ENCODE measurements at regions not wholly inside any gene's neighbourhood (a gene's known extent, or its start where the extent isn't known, plus 50 kb on each side); places are given as distances from the start of the nearest gene placed in this dataset.
"Not testable (repeated sequence)": the region's sequence is repeated elsewhere in the genome, so short reads cannot be mapped to it uniquely, and the experiment has no call there.

DNA sequence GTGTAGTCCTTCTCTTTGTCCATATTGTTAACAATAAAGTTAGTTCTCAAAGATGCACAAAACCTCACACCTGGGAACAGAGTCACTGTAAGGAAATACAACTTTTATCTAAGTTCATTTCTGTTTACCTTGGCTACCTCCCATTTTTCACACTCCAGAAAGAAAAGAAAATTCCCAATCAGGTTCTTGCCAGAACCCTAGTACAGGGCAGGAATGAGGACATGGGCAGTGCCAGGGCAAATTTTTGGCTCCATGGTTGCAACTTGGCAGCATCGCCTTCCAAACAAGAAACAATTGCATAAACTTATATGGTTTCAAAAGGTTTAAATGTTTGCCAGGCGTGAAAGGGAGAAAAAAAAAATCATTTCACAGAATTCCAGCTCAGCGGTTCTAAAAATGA is 296.3 kb upstream of the PRKD1 start:
- DNase-seq (ENCODE audit: low spot score), result no peak

DNA sequence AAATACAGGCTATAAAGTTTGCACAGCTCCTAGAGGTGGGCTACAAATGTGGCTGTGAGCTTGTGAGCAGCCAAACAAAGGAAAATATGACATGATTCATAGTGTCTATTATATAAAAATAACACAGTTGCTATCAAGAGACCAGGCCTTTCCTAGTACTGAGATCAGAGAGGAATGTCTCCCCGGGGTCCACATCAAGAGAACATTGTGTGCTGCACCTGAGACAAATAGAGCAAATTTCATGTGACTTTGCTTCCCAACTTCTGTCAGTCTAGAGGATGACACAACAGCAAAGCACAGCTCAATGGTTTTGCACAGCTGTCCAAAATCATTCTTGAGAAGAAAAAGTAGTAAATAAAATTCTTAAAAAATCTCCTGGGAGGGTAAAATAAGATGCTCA is 297.5 kb upstream of the PRKD1 start:
- DNase-seq (ENCODE audit: low spot score), result no peak

DNA sequence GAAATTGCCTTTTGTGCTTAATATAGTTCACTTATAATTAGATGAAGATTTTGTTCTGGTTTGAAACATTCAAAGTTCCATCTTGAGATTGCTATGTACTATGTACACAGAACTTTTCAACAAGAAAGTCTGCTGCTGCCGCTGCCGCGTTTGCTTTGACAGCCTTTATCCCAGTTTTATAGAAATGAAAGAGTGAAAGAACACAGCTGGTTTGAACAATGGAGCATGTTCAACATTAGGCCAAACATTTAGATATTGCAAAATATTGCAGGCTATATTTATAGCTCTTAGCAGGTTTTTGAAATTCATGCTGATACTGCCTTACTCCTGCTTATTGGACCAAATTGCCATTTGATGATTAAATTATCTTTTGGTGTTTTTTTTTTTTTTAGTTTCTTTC is 299.8 kb upstream of the PRKD1 start:
- no peak for DNase-seq (ENCODE audit: low spot score)

DNA sequence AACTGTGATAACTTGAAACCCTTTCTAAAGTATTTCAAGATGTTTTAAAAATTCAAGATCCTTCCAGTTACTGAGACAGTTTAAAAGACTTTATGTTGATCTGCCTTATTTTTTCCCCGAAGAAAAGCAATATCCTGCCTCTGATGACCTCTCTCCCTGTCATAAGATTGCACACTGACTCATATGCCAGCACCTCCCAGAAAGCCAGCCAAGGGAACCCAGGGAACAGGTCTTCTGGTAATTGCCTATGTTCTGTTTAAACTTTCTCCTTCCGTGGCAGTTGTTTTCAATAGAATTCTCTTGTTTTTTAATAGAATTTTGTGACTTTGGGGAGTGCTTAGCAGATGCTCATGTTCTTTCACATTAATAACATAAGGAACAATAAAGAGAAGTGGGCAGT is 300.2 kb upstream of the PRKD1 start:
- DNase-seq (ENCODE audit: low spot score), result no peak

- no peak for DNase-seq (ENCODE audit: low spot score)
Observed at GRCh38 chr14:30230719-30231118, 303.1 kb upstream of the PRKD1 start.

- no peak for DNase-seq (ENCODE audit: low spot score)
Observed at GRCh38 chr14:30234966-30235365, 307.3 kb upstream of the PRKD1 start.

- DNase-seq (ENCODE audit: low spot score), result no peak
Observed at GRCh38 chr14:30235485-30235884, 307.8 kb upstream of the PRKD1 start.

- DNase-seq (ENCODE audit: low spot score), result no peak
Observed at GRCh38 chr14:30238936-30239335, 311.3 kb upstream of the PRKD1 start.

DNA sequence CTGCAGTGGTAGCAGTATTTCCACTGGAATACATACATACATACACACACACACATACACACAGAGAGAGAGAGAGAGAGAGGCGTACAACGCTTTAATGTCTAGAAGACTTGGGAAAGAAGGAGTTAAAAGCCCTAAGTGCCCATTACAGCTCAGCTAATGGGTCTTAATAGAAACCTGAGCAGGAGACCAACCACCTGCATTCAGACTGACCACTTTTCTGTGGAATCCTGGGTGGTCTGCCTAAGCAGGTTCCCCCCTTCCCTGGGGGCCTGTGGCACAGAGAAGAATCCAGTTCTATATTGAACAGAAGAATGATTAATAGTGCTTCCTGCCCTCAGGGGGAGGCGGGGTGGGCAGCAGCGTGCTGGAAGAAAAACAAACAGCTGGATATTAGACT is 312.4 kb upstream of the PRKD1 start:
- no peak for DNase-seq (ENCODE audit: low spot score)

DNA sequence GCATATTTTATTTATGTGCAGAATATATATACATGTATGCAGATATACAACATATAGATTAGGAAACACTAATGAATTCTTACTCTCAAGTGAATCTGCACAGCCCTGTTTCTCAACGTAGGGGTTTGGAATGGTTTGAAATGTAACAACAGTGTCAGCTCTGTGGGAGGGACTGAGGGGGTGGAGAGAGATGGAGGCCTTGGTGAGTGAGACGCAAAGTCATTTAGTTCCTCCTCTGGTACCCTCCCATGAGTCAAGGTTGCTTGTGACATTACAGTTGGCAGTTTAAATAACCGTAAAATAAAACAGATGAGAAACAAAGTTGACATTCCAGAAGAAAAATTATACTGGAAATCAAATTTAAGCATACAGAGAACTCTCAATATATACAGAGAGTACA is 313.0 kb upstream of the PRKD1 start:
- DNase-seq (ENCODE audit: low spot score), result no peak

DNA sequence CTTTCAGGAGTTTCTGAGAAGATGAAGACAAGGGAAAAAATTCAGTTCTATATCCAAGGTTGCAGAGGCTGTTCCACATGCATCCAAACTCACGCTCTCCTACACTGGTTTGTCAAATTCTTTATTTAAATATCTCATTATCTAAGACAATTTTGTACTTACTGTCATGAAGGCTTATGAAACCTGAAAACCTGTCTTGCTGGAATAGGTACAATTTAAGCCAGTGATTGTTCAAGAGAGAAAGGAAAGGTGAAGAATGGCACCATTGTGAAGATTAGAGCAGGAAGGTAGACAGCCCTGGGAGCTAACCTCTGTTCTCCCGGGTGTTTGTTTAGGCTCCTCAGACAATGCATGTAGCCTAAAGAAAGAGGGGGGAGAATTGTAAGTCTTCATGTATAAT is 315.1 kb upstream of the PRKD1 start:
- DNase-seq (ENCODE audit: low spot score), result no peak

DNA sequence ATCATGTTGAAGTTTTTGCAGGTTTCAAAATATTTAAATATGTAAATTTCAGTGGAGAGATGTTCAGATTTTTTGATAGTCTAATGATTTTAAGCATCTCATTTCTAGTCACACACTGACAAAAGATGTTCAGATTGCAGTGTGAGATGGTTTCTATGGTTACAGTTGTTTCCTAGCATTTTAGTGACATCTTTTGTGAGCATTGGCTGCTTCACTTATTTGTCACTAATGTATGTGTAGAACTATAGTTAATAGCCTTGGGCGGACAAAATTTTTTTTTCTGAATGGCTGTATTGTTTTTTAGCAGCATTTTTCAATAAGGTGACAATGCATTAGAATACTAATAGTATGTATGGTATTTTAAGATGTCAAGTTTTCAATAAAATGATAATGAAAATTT is 315.6 kb upstream of the PRKD1 start:
- no peak for DNase-seq (ENCODE audit: low spot score)

DNA sequence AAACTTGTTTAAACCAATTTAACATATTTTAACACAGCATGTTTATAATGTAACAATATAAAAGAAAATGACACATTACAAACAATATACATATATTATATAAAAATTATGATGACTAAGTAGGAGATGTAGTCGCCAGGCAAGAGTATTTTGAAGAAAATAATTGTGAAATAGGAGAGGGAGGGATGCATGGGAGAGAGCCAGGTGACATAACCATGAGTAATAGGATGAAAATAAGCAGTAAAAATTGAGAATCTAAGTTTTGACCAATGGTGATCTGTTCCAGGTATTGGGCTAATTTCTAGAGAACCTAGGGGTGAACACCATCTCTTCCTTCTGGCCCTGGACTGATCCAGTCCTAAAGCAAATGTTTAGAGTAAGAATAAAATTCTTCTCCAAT is 315.2 kb upstream of the G2E3 start:
- DNase-seq (ENCODE audit: low spot score), result no peak

- not testable (repeated sequence) for DNase-seq (ENCODE audit: low spot score)
Observed at GRCh38 chr14:30244348-30244747, 314.6 kb upstream of the G2E3 start.

DNA sequence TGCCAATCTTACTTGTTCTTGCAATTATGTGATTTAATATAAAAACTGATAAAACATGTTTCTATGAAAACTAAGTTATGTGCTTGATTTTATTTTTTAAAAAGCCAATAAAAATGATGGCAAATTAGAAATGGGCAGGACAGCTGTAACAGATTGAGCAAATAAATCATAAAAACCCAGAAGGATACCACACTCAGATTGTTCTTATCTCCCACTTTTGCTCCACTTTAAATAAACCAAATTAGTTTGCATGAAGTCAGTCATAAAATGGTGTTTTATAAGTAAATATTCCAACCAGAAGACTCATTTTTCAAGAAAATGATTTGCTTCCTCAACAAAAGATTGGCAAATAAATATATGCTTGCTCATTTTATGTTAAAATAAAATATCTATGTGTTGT is 307.9 kb upstream of the G2E3 start:
- DNase-seq (ENCODE audit: low spot score), result no peak

GRCh38 chr14:30251557-30252100 is 307.3 kb upstream of the G2E3 start:
- no peak for DNase-seq (ENCODE audit: low spot score)

DNA sequence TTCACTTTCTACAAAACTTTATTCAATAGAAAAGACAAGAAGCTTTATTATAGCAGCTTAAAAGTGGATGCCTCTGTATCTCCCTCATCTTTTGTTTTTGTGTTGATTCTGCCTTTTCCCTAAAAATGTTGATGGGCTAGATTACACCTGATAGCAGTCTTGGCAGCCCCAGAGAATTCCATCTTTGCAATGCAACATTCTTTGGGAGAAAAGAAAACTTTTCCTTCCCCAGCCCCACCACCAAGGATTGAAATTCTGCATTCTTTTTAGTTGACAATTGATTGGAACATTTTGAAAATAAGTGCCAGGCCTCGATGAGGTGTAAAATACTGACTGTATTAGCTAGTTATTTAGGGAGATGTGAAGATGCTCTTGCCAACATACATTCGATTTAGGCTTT is 306.8 kb upstream of the G2E3 start:
- no peak for DNase-seq (ENCODE audit: low spot score)

DNA sequence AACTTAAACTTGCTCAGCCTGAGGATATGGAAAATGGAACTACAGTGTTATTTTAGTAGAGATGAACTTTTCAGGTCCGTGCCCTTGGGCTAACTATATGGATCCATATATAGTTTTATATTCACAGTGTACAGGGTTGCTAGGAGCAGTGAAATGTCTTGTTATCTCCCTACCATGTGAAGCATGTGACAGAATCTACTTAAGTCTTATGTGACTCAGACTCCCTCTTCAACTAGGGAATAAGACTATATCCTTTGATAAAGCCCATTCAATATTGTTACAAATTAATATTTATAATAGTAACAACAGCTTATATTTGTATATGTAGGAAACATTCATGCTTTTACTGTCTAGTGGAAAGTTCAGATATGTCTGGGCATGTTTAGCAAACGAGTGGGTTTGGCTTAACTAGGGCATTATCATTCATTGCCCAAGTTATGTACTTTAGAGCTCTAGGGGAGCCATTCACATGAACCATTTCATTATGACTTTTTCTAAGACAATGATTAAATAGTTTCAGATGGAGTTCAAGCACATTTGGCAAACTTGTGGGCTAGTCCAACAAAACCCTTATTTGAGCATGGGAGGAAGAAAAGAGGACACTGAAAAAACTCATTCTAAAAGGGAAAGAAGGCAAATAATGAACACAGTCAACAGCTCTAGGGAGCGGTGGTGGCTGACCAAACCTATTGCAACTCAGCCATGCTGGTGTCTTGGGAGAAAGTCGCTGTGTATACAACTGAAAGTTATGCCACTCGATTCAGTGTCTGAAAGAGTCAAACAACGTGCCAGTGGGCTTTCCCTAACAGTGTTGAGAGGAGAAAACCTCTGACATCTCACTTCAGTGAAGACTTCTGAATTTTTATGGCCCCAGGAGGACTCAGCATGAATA is 305.9 kb upstream of the G2E3 start:
- DNase-seq (ENCODE audit: low spot score), result no peak

- DNase-seq (ENCODE audit: low spot score), result no peak
Observed at GRCh38 chr14:30256627-30257026, 302.3 kb upstream of the G2E3 start.

DNA sequence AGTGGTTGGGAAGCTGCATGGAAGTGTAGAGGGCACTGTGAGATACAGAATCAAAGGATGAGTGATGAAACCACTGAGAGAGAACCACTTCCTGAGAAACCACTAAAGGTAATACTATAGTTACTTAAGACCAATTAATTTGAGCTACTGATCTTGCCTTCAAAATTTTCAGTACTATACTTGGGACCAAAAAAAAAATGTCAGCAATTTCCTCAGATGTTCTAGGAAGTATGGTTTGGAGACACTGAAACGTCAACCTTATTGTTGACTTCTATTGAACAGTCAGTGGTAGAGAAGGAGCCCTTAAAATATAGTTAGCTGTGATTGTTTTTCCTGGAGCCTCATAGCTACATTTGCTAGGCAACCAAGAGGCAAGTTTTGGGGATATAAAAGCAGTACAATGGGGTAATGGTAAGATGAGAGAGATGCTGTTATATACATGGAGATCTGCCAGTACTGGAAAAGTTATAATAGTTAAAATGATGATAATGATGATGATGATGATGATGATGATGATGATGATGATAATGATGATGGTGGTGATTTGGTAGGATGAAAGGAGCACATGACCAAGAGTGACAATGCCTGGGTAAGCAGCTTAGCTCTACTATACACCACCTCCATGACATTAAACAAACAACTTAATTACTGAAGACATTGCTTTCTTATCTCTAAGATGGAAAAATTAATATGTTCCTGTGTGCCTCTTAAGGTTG is 300.9 kb upstream of the G2E3 start:
- no peak for DNase-seq (ENCODE audit: low spot score)

- DNase-seq (ENCODE audit: low spot score), result no peak
Observed at GRCh38 chr14:30260833-30261607, 297.9 kb upstream of the G2E3 start.

GRCh38 chr14:30264161-30264560 is 294.8 kb upstream of the G2E3 start:
- DNase-seq (ENCODE audit: low spot score), result peak; percentile 18

Data from pons (tissue), 1 donor.